ENCODE measurements at regions not wholly inside any gene's neighbourhood (a gene's known extent, or its start where the extent isn't known, plus 50 kb on each side); places are given as distances from the start of the nearest gene placed in this dataset.

GRCh38 chr22:44601189-44601588, 100.8 kb upstream of the PRR5 start:
- Histone ChIP-seq H3K9me3 (ENCODE audit: control insufficient read depth in 4 of 4, insufficient read depth in 3 of 4, low read length in 3 of 4) (peaks cover 0 to 4% (median 0%) of the 10 kb centered on the region in 4 donors), H3K27ac (ENCODE audit: low read depth in 1 of 2, low read length in 1 of 2) (no peak overlapping the region), H3K27me3 (ENCODE audit: control insufficient read depth in 3 of 3, insufficient read depth in 3 of 3, low read length in 2 of 3) (peaks cover 0 to 8% (median 2%) of the 10 kb centered on the region in 3 donors), H3K36me3 (ENCODE audit: control insufficient read depth in 4 of 4, insufficient read depth in 4 of 4, low read length in 4 of 4) (no peaks in the 10 kb centered on the region), H3K4me1 (ENCODE audit: control insufficient read depth in 5 of 5, insufficient read depth in 5 of 5, low read length in 5 of 5) (peaks cover 0 to 18% (median 0%) of the 10 kb centered on the region in 5 donors), H3K4me3 (no peak overlapping the region), H3K9ac (ENCODE audit: insufficient read depth in 1 of 2, low read length in 2 of 2) (no peak overlapping the region)
- ATAC-seq (ENCODE audit: insufficient read depth, low FRiP score) = no peak
- TF ChIP-seq CTCF (IDR thresholded peaks at IDR 0.05; ENCODE audit: control extremely low read depth, extremely low read depth) = no peak
- DNase-seq = no peak
- WGBS, 2 donors = 86 to 93% methylated on average over 7 of the region's 7 CpGs

- no peak for ATAC-seq (ENCODE audit: insufficient read depth, low FRiP score)
- Histone ChIP-seq H3K27ac (ENCODE audit: low read depth in 1 of 2, low read length in 1 of 2) (no peak overlapping the region), H3K9ac (ENCODE audit: insufficient read depth in 1 of 2, low read length in 2 of 2) (no peak overlapping the region), H3K9me3 (ENCODE audit: control insufficient read depth in 4 of 4, insufficient read depth in 3 of 4, low read length in 3 of 4) (peaks cover 0 to 4% (median 0%) of the 10 kb centered on the region in 4 donors), H3K4me3 (no peak overlapping the region), H3K27me3 (ENCODE audit: control insufficient read depth in 3 of 3, insufficient read depth in 3 of 3, low read length in 2 of 3) (peaks cover 0 to 8% (median 2%) of the 10 kb centered on the region in 3 donors), H3K4me1 (ENCODE audit: control insufficient read depth in 5 of 5, insufficient read depth in 5 of 5, low read length in 5 of 5) (peaks cover 0 to 25% (median 0%) of the 10 kb centered on the region in 5 donors), H3K36me3 (ENCODE audit: control insufficient read depth in 4 of 4, insufficient read depth in 4 of 4, low read length in 4 of 4) (no peaks in the 10 kb centered on the region)
- no peak for DNase-seq
- 83% methylated on average over 13 of the region's 13 CpGs for WGBS, 2 donors
- no peak for TF ChIP-seq CTCF (IDR thresholded peaks at IDR 0.05; ENCODE audit: control extremely low read depth, extremely low read depth)
These were observed 101.7 kb upstream of the PRR5 start for GRCh38 chr22:44600207-44600785.

GRCh38 chr22:44599500-44600140, 101.6 kb upstream of the RTL6 start:
- WGBS, 2 donors = 74 to 89% methylated on average over 10 to 11 of the region's 11 CpGs
- peaks cover 0 to 30% (median 0%) of the 10 kb centered on the region in 5 donors for H3K4me1 ChIP-seq (ENCODE audit: control insufficient read depth in 5 of 5, insufficient read depth in 5 of 5, low read length in 5 of 5)
- H3K9me3 ChIP-seq (ENCODE audit: control insufficient read depth in 4 of 4, insufficient read depth in 3 of 4, low read length in 3 of 4) = peaks cover 0 to 2% (median 0%) of the 10 kb centered on the region in 4 donors
- no peak overlapping the region for H3K9ac ChIP-seq (ENCODE audit: insufficient read depth in 1 of 2, low read length in 2 of 2)
- H3K4me3 ChIP-seq = no peak overlapping the region
- no peak for TF ChIP-seq CTCF (IDR thresholded peaks at IDR 0.05; ENCODE audit: control extremely low read depth, extremely low read depth)
- H3K27me3 ChIP-seq (ENCODE audit: control insufficient read depth in 3 of 3, insufficient read depth in 3 of 3, low read length in 2 of 3) = peaks cover 0 to 8% (median 2%) of the 10 kb centered on the region in 3 donors
- H3K27ac ChIP-seq (ENCODE audit: low read depth in 1 of 2, low read length in 1 of 2) = no peak overlapping the region
- DNase-seq (peak; percentile 36 to 45 (median 37)), ATAC-seq (ENCODE audit: insufficient read depth, low FRiP score) (no peak)
- no peaks in the 10 kb centered on the region for H3K36me3 ChIP-seq (ENCODE audit: control insufficient read depth in 4 of 4, insufficient read depth in 4 of 4, low read length in 4 of 4)

All from lung (tissue), 11 donors.